Globus pallidus (tissue), 1 donor: ENCODE measurements at regions not wholly inside any gene's neighbourhood (a gene's known extent, or its start where the extent isn't known, plus 50 kb on each side); places are given as distances from the start of the nearest gene placed in this dataset.

ENCODE experiments used
- DNase-seq: peaks from one replicate; pipeline ENCODE4 v3.0.0-alpha.2; 2015; ENCODE audit warnings: low spot score

GRCh38 chr5:175388531-175388930, 55.5 kb downstream of the DRD1 start:
- DNase-seq = no peak

GRCh38 chr5:175387144-175387543, 56.8 kb downstream of the DRD1 start:
- DNase-seq = no peak

GRCh38 chr5:175386526-175386925, 57.5 kb downstream of the DRD1 start:
- DNase-seq = no peak

- no peak for DNase-seq
Measured at GRCh38 chr5:175385691-175386362, 58.2 kb downstream of the DRD1 start.

- no peak for DNase-seq
Measured at GRCh38 chr5:175384724-175385552, 59.0 kb downstream of the DRD1 start.

- peak; percentile 53 for DNase-seq
Measured at GRCh38 chr5:175383350-175383749, 60.6 kb downstream of the DRD1 start.

- no peak for DNase-seq
Measured at GRCh38 chr5:175382171-175382570, 61.8 kb downstream of the DRD1 start.

- no peak for DNase-seq
Measured at GRCh38 chr5:175381130-175381529, 62.9 kb downstream of the DRD1 start.

- DNase-seq = no peak
Measured at GRCh38 chr5:175380701-175381100, 63.3 kb downstream of the DRD1 start.

GRCh38 chr5:175379867-175380266, 64.1 kb downstream of the DRD1 start:
- DNase-seq = no peak

- DNase-seq = no peak
Measured at GRCh38 chr5:175378444-175379028, 65.4 kb downstream of the DRD1 start.

GRCh38 chr5:175377816-175378215, 66.2 kb downstream of the DRD1 start:
- no peak for DNase-seq

- no peak for DNase-seq
Measured at GRCh38 chr5:175374166-175374875, 69.7 kb downstream of the DRD1 start.

- no peak for DNase-seq
Measured at GRCh38 chr5:175365866-175366265, 78.1 kb downstream of the DRD1 start.

- DNase-seq = no peak
Measured at GRCh38 chr5:175363300-175363699, 80.7 kb downstream of the DRD1 start.

GRCh38 chr5:175357995-175358394, 86.0 kb downstream of the DRD1 start:
- no peak for DNase-seq

GRCh38 chr5:175356428-175356827, 87.6 kb downstream of the DRD1 start:
- DNase-seq = no peak

GRCh38 chr5:175354964-175355363, 89.0 kb downstream of the DRD1 start:
- DNase-seq = no peak

GRCh38 chr5:175353926-175354325, 90.1 kb downstream of the DRD1 start:
- DNase-seq = no peak

GRCh38 chr5:175351897-175352590, 91.9 kb downstream of the DRD1 start:
- DNase-seq = no peak

- DNase-seq = no peak
Measured at GRCh38 chr5:175351126-175351525, 92.9 kb downstream of the DRD1 start.

GRCh38 chr5:175347931-175348330, 96.1 kb downstream of the DRD1 start:
- DNase-seq = no peak
